ENCODE measurements at regions not wholly inside any gene's neighbourhood (a gene's known extent, or its start where the extent isn't known, plus 50 kb on each side); places are given as distances from the start of the nearest gene placed in this dataset.

DNA sequence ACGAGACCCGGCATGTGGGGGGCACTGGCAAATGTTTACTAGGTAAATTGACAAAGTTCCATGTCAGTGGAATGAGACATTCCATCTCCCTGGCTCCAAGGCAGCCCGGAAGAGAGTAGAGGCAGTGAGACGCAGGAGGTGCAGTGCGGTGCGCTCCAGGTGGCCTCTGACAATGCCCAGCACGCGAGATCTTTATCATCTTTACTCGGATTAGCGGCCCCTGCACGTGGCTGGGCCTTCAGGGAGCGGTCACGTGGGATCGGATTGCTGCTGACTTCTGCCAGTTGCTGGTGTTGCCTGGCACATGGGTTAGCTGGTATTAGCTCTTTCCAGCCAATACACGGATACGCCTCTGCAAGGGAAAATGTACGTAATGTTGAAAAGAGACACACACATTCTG is 151.2 kb upstream of the ALKAL2 start:
- no peak overlapping the region for H3K9ac ChIP-seq
- no peaks in the 10 kb centered on the region for H3K79me2 ChIP-seq (ENCODE audit: insufficient read depth, low read depth)
- H3K4me3 ChIP-seq (IDR thresholded peaks at IDR 0.05; ENCODE audit: insufficient read depth, low read depth, low read length) = no peak overlapping the region
- no peaks in the 10 kb centered on the region for H3K36me3 ChIP-seq (ENCODE audit: insufficient read depth)
- H3K4me2 ChIP-seq = no peak overlapping the region
- H3K27me3 ChIP-seq (ENCODE audit: insufficient read depth, low read depth) = no peaks in the 10 kb centered on the region
- H3K4me1 ChIP-seq (ENCODE audit: low read depth, poor library complexity, severe bottlenecking) = no peaks in the 10 kb centered on the region
- no peaks in the 10 kb centered on the region for H4K20me1 ChIP-seq (ENCODE audit: insufficient read depth)
- no peak overlapping the region for H2AFZ ChIP-seq (ENCODE audit: low read depth)
- no peak overlapping the region for H3K27ac ChIP-seq
- TF ChIP-seq, protein P1, sequence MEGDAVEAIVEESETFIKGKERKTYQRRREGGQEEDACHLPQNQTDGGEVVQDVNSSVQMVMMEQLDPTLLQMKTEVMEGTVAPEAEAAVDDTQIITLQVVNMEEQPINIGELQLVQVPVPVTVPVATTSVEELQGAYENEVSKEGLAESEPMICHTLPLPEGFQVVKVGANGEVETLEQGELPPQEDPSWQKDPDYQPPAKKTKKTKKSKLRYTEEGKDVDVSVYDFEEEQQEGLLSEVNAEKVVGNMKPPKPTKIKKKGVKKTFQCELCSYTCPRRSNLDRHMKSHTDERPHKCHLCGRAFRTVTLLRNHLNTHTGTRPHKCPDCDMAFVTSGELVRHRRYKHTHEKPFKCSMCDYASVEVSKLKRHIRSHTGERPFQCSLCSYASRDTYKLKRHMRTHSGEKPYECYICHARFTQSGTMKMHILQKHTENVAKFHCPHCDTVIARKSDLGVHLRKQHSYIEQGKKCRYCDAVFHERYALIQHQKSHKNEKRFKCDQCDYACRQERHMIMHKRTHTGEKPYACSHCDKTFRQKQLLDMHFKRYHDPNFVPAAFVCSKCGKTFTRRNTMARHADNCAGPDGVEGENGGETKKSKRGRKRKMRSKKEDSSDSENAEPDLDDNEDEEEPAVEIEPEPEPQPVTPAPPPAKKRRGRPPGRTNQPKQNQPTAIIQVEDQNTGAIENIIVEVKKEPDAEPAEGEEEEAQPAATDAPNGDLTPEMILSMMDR (conservative IDR thresholded peaks at IDR 0.05; ENCODE audit: low read depth, low read length) = no peak

DNA sequence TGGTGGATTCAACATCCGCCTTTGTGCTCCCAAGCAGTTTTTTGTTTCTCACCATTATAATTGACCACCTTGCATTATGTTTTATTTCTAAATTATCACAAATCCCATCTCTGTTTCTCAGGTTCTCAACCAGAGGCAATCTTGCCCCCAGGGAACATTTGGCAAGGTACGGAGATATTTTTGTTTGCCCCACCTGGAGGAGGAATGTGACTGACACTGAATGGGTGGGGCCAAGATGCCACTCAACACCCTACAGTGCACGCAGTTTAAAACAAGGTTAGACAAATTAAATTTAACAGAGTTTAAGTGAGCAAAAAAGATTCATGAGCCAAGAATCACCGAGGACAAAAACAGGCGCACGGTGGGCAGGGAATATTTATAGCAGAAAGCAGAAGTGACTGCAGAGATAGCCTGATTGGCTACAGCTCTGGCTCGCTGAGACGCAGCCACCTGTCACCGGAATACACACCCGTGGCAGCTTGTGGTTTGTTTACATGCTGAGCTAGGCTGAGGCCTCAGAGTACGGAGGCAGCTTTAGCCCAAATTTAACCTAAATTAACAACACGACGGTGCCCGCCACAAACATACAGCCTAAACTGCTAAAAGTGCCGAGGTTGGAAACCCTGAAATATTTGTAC is 150.0 kb upstream of the ALKAL2 start:
- H3K4me3 ChIP-seq (IDR thresholded peaks at IDR 0.05; ENCODE audit: insufficient read depth, low read depth, low read length) = no peak overlapping the region
- no peak overlapping the region for H3K27ac ChIP-seq
- H4K20me1 ChIP-seq (ENCODE audit: insufficient read depth) = no peaks in the 10 kb centered on the region
- H3K79me2 ChIP-seq (ENCODE audit: insufficient read depth, low read depth) = no peaks in the 10 kb centered on the region
- TF ChIP-seq, protein P1 (conservative IDR thresholded peaks at IDR 0.05; ENCODE audit: low read depth, low read length) = no peak
- no peak overlapping the region for H3K9ac ChIP-seq
- no peaks in the 10 kb centered on the region for H3K27me3 ChIP-seq (ENCODE audit: insufficient read depth, low read depth)
- no peaks in the 10 kb centered on the region for H3K4me1 ChIP-seq (ENCODE audit: low read depth, poor library complexity, severe bottlenecking)
- no peak overlapping the region for H2AFZ ChIP-seq (ENCODE audit: low read depth)
- H3K36me3 ChIP-seq (ENCODE audit: insufficient read depth) = no peaks in the 10 kb centered on the region
- no peak overlapping the region for H3K4me2 ChIP-seq

DNA sequence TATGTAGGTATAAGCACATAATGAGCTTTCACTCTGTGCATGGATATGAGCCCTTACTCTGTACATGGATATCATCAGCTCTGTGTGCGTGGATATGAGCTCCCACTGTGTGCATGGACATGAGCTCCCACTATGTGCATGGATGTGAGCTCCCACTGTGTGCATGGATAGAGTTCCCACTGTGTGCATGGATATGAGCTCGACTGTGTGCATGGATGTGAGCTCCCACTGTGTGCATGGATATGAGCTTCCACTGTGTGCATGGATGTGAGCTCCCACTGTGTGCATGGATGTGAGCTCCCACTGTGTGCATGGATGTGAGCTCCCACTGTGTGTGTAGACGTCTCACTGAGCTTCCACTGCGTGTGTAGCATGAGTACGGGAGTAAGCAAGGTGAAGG is 149.3 kb upstream of the ALKAL2 start:
- Histone ChIP-seq H2AFZ (ENCODE audit: low read depth) (no peak overlapping the region), H3K4me3 (IDR thresholded peaks at IDR 0.05; ENCODE audit: insufficient read depth, low read depth, low read length) (no peak overlapping the region)

DNA sequence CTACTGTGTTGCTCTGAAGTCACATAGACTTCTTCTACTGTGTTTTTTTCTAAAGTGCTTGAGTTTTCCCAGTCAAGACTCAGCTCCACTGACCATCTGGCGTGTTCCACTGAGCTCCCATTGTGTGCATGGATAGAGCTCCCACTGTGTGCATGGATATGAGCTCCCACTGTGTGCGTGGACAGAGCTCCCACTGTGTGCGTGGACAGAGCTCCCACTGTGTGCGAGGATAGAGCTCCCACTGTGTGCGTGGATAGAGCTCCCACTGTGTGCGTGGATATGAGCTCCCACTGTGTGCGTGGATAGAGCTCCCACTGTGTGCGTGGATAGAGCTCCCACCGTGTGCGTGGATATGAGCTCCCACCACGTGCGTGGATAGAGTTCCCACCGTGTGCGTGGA is 148.3 kb upstream of the ALKAL2 start:
- H3K4me1 ChIP-seq (ENCODE audit: low read depth, poor library complexity, severe bottlenecking) = no peaks in the 10 kb centered on the region
- H2AFZ ChIP-seq (ENCODE audit: low read depth) = no peak overlapping the region
- H3K36me3 ChIP-seq (ENCODE audit: insufficient read depth) = no peaks in the 10 kb centered on the region
- H3K9ac ChIP-seq = no peak overlapping the region
- no peaks in the 10 kb centered on the region for H3K27me3 ChIP-seq (ENCODE audit: insufficient read depth, low read depth)
- H3K79me2 ChIP-seq (ENCODE audit: insufficient read depth, low read depth) = no peaks in the 10 kb centered on the region
- TF ChIP-seq, protein P1 (conservative IDR thresholded peaks at IDR 0.05; ENCODE audit: low read depth, low read length) = no peak
- no peak overlapping the region for H3K4me3 ChIP-seq (IDR thresholded peaks at IDR 0.05; ENCODE audit: insufficient read depth, low read depth, low read length)
- H4K20me1 ChIP-seq (ENCODE audit: insufficient read depth) = no peaks in the 10 kb centered on the region
- no peak overlapping the region for H3K27ac ChIP-seq
- H3K4me2 ChIP-seq = no peak overlapping the region

More for the DNA sequence above, 149.3 kb upstream of the ALKAL2 start:
- no peak overlapping the region for H3K9ac ChIP-seq
- H3K4me1 ChIP-seq (ENCODE audit: low read depth, poor library complexity, severe bottlenecking) = no peaks in the 10 kb centered on the region
- TF ChIP-seq, protein P1 (conservative IDR thresholded peaks at IDR 0.05; ENCODE audit: low read depth, low read length) = no peak
- no peak overlapping the region for H3K4me2 ChIP-seq
- no peaks in the 10 kb centered on the region for H3K27me3 ChIP-seq (ENCODE audit: insufficient read depth, low read depth)
- no peak overlapping the region for H3K27ac ChIP-seq
- H3K36me3 ChIP-seq (ENCODE audit: insufficient read depth) = no peaks in the 10 kb centered on the region
- H4K20me1 ChIP-seq (ENCODE audit: insufficient read depth) = no peaks in the 10 kb centered on the region
- H3K79me2 ChIP-seq (ENCODE audit: insufficient read depth, low read depth) = no peaks in the 10 kb centered on the region
